Stimulated activated CD8-positive, alpha-beta memory T cell treated with anti-CD3 and anti-CD28 coated beads, Interleukin-15, amount 100 ng/mL, for 24 hours (primary cell): ENCODE measurements at regions not wholly inside any gene's neighbourhood (a gene's known extent, or its start where the extent isn't known, plus 50 kb on each side); places are given as distances from the start of the nearest gene placed in this dataset.
"Not testable (repeated sequence)": the region's sequence is repeated elsewhere in the genome, so short reads cannot be mapped to it uniquely, and the experiment has no call there.

Experiments
- DNase-seq: peaks from one replicate; pipeline ENCODE4 v3.0.0-alpha.2; 2020; ENCODE audit warnings: low read depth

DNA sequence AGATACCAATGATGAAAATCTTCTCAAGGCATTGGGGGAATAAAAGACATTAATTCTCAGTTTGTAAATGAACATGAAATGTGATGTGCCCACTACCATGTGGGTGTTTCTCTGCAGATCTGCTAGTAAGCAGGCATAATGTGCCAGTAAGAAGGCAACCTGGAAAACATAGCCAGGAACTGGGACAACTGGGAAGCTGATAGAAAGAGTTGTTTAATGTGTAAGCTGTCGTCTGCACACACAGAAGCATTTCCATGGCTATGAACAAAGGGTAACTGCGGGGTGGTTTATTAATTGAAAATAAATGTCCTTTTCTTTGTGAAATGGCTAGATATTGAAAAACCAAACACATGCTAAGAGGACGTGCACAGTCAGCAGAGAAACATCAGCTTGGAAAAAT is 52.0 kb downstream of the ZC3H11B start:
- DNase-seq = no peak

DNA sequence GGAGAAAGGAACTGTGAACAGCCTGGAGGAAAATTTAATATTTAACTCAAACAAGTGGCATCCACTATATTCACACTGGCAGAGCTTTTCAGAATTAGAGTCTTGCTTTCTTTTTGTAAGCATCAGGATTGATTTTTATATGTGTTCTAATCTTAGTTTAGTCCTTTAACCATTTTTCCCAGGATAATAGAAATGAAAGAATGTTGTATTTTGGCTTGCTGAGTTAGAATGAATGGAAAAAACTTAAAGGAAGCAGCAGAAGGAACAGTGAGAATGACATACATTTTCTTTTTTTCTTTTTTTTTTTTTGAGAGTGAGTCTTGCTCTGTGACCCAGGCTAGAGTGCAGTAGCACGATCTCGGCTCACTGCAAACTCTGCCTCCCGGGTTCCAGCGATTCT is 53.0 kb downstream of the ZC3H11B start:
- DNase-seq = no peak

DNA sequence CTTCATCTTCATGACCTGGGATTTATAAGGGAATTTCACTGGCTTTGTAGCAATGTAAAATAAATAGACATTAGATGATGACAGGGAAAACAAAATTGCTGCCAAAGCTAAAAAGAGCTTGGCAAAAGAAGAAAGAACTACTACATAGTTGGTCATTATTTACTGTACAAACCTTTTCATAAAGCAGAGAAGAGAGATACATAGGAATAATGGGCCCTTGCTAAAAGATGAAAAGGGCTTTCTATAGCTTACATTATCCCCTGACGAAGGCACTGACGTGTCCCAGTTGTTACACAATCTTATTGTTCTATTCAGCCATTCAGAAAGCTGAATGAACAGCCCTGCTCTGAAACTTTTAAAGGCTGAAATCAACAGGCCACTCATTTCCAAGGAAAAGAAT is 57.1 kb downstream of the ZC3H11B start:
- no peak for DNase-seq

DNA sequence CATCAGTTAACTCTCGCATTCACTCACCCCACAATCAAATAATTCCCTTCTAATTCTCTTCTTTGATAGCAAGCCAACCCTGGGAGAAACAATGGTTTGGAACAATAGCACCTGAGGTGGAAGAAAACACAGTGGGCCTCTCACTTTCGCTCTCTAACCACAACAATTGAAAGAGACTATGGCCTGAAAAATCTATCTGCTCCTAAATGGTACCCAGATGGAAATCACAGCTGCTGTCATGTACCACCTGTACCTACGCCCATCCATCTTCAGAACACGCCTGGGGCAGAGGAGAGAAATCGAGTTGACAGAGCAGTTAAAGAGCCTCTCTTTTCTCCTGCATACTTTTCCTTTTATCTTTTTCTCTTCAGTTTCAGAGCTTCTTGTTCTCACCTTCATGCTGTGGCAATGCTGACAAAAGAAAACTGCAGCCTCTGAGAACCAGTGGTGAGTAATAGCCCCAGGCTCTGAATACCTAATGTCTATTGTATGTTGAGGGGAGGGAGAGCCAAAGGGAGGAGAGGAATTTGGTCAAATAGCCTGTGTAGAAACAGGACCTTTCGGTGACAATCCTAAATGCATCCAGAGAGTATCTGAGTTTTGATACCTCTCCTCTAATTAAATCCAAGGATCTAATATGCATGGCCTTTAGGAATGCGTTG is 57.7 kb downstream of the ZC3H11B start:
- DNase-seq = no peak

DNA sequence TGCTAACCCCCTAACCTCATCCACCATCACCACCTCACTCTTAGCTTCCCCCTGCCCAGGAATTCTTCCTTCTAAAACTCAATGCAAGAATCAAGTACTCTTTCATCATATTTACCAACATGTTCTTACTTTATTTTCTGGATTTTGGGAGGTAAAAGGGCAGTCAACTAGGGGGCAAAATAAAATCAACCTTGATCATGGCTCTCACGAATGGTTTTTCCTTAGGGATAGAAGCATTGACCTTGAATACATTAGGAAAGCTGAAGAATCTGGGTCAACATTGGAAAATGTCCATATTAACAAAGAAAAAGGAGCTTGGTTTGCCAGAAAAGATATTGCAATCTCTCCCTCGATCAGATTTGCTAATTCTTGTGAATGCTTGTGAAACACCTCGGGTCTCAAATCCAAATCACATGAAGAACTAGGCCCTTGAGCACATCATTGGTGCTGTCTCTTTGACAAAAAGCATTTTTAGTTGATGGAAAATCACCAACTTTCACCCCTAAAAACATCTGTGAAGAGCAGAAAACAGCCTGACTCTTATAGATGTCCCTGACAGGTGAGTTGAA is 58.9 kb downstream of the ZC3H11B start:
- no peak for DNase-seq

DNA sequence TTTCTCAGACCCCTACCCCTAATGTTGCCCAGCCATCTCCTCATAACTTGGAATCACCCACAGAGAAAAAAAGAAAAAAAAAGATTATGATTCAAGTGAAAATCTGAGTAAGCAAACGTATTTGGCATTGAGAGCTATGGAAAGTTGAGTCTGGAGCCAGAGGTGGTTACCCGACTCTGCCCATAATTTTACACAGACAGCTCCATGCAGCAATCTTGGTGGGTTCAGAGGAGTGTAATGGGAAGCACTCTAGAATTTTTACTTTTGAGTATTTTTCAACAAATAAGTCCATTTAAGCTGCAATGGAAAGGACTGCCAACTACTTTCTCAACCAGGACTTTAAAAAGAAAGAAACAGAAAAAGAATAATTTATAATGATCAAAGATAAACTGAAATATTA is 62.7 kb downstream of the ZC3H11B start:
- DNase-seq = no peak

DNA sequence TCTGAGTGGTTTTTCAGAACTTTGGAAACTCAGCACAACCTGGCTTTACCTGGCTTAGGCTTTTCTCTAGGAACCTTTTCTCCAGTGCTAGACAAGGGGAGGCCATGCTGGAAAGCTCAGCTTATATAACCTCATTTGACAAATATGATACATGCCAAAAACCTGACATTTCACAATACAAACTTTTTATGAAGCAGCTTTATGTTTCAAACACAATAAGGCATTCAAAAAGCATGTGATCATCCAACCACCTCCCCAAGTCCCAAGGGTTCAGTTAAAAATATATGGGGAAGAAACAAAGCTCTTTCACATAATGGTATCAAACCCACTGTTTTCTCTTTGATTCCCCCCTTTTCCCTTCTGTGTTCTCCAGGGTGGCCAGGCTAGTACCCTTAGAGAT is 63.7 kb downstream of the ZC3H11B start:
- DNase-seq = no peak

DNA sequence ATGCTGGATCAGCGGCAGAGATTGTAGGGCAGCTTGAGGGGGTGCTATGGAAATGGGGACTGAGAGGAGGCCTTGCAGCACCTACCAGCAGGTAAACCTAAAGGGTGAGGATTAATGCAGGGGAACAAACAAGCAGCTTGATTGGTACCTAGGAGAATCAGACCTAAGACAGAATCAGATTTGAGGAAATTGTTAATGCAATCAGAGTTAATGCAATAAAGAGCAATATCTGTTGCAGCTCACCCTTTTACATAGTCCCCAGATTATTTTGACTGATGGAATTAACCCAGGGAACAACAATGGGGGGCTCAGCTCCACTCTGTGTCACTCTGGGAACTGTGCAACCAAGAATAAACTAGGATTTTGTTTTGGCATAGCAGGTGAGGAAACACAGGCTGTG is 64.5 kb downstream of the ZC3H11B start:
- DNase-seq = no peak

DNA sequence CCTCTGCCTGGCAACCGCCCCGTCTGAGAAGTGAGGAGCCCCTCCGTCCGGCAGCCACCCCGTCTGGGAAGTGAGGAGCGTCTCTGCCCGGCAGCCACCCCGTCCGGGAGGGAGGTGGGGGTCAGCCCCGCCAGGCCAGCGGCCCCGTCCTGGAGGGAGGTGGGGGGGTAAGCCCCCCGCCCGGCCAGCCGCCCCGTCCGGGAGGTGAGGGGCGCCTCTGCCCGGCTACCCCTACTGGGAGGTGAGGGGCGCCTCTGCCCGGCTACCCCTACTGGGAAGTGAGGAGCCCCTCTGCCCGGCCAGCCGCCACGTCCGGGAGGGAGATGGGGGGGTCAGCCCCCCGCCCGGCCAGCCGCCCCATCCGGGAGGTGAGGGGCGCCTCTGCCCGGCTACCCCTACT is 67.1 kb downstream of the ZC3H11B start:
- not testable (repeated sequence) for DNase-seq

DNA sequence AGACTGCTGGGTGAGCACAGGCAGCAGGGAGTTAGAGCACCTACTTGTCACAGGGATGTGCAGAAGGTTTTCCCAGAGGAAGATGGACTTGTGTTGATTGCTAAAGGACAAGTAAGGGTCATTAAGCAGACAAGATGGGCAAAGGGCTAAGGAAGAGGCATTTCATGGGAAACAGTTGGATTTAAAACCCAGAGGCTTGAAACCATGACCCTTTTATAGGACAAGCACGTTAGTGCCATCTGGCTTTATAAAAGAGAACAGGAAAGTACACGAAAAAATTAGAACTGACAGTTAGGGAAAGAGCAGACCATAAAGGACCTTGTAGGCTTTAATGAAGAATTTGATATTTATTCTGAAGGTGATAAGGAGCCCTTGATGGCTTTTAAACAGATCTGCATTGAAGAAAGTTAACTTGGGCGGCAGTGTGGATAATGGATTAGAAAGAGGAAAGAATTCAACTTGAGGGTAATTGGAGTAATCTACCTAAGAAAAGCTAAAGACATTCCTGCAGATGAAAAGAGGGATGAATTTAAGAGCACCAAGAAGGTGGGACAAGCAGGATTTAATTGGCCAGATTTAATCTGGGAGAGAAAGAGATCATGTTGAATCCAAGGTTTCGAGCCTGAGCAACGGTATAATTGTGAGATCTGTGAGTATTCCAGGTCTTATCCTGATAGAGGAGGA is 68.6 kb downstream of the ZC3H11B start:
- DNase-seq = no peak

DNA sequence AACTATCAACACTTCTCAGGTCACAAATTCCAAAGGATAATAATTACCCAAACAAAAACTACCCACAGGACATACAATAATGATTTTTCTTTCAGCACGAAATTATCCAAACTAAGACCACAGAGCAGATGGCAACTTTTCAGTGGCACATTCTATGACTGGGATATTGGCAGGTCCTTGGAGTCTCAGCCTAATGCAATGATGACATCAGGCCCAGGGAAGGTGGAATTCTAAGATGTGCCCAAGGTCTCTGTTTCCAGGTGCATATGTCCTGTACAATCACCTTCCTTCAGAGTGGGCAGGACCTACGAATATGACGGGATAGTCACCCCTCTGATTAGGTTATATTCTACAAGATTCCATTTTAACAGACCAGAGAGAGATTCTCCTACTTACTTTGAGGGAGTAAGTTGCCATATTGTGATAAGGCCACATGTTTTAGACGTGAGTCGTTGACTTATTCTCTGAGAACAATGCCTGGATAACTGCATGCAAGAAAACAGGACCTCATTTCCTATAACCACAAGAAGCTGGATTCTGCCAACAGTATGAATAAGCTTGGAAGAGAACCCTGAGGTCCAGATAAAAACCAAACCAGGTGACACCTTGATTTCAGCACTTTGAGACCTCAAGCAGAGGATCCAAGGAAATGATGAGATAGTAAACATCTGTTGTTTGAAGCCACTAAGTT is 69.9 kb downstream of the ZC3H11B start:
- no peak for DNase-seq

DNA sequence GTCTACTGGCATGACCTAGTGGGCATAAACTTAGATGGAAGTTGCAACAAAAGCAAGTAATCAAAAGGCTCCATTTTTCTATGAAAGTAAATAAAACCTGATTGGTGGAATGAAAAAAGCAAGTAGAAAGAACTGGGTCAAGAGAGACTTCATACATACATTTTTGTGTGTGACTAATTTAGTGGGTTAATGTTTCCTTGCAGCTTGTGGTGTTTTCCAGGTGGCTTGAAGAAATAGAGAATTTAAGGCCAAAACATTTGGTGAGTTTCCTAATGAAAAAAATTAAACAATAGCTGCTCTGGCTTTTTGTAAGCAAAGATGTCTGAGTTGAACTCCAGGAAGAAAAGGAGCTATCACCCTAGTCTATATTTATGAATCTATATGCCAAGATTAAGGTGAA is 71.0 kb downstream of the ZC3H11B start:
- DNase-seq = no peak

DNA sequence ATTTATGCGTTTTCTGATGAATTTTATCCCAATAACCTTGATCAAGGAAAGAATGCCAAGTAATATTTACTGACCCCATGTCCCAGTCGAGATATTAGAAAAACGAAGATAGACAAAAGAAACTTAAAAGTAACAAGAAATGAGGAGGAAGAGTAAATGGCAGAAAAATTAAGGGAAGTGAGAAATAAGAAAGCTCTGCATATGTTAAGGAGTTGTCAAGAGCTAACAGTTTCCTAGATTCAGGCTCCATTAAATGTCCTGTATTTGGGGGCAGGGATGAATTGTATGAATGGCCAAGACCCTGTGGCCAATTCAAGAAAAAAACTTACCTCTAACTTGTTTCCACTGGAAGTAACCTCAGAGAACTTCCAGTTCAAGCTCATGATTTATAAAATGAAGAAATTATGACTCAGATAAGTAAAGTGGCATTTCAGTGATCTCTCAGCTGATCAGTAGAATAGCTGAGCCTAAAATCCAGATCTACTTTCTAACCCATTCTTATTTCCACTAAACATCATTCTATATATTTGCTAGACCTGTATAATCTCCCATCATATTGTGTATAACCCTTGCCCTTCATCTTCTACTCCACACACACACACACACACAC is 73.2 kb downstream of the ZC3H11B start:
- DNase-seq = no peak

DNA sequence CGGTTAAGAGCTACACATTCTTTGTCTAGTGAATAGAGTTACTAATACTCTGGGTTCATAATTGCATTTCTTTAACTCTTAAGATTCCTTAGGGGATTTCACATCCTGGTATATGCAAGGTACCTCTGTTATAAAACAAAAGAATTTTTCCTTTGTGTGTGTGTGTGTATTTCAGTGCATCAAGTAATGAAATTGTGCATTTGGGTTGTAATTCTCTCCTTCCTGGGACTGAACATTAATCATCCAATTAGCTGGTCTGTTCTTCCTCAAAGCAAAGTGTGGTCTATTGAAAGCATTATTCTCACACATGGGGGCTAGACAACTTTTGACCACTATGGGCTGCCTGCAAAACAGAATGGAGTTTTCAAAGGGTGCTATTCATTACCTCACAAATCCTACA is 74.0 kb downstream of the ZC3H11B start:
- no peak for DNase-seq

DNA sequence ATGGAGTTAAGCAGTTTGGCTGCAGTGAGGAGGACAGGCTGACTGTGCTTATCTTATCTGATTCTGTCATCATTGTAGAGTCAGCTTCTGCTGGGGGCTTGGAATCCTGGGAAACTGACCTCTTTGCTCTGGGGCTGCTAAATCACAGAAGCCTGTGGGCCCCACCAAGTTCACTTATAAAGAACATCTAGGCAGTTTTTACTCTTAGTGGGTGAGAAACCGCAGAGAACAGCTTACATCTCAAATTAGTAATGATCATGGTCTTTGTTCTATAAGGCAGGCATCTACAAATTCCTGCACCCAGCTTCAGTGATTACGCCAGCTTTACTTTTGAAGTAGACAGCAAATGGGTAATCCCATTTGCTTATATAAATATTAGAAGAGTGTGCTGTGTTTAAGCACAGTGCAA is 75.7 kb downstream of the ZC3H11B start:
- DNase-seq = no peak

DNA sequence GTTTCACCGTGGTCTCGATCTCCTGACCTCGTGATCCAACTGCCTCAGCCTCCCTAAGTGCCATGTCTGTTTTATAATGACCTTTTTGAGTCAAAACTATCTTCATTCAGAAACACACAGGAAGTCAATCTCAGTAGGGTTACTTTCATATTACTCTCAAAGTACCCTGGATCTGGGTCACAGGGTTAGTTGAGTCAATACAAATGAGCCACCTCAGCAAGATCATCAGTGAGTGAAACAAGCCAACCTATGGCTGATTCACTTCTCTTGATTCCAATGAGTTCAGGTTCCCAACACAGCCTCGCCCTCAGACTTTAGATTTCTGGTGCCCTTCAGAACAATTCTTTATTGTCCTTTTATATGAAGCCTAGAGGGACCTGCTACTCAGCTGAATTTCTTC is 76.9 kb downstream of the ZC3H11B start:
- no peak for DNase-seq

DNA sequence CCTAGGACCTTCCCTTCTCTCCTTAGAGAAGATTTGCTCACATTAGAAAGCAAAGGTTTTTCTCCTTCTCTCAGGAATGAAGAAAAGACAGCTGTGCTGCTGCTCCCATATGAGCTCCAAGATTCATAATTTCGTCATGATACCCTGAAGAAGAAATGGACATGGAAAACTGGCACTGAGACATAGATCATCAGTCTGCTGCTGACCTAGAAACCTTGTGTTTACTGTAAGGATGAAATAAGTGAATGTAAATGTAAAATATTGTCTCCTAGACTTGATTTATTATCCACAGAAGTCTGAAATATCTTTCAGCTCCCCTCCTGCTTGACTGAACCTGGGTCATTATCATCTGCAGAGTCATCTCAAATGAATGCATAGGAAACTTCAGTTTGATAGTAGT is 77.9 kb downstream of the ZC3H11B start:
- no peak for DNase-seq

DNA sequence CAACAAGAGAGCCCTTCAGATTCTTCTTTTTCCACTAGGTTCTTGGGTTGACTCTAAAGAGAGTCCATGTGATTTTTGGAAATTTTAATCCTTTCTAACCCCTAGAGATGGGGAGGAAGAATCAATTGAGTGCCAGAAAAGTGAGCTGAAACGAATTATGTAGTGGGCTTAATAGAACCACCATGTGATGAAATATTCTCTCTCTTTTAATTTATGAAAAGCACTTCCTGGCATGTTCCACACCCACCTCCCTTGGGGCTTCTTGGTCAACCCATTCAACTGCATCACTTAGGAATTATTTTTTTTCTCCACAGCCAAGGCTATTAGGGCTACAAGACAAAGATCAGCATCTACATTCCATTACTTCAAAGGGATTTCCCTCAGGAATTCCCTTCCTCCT is 79.6 kb downstream of the ZC3H11B start:
- no peak for DNase-seq

DNA sequence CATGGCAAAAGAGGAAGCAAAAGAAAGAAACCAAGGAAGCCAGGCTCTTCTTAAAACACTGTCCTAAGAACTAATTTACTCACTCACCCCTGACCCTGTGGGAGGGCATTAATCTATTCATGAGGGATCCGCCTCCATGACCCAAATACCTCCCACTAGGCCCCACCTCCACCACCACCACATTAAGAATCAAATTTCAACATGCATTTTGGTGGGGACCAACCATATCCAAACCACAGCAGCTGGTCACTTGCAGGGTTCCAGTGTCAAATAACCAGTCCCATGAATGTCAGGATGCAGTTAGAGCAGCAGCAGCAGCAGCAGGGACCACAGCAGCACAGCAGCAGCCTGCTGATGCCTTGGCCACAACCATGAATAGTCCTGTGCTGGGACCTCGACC is 83.8 kb downstream of the ZC3H11B start:
- no peak for DNase-seq

DNA sequence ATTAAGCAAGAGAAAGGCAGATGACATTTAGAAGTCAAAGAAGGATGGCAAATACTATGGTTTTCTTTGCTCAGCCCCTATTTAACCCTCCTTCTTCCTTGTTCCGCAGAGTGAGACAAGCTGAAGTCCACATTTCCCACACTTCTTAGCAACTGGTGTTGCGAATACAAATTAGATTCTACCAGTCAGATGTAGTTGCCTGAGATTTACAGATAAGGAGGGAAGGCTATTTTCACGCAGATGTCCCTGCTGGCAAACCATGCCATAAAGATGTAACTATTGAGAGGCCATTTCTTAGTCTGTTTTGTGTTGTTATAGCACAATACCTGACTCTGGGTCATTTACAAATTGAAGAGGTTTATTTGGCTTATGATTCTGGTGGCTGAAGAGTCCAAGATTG is 84.3 kb downstream of the ZC3H11B start:
- DNase-seq = no peak

DNA sequence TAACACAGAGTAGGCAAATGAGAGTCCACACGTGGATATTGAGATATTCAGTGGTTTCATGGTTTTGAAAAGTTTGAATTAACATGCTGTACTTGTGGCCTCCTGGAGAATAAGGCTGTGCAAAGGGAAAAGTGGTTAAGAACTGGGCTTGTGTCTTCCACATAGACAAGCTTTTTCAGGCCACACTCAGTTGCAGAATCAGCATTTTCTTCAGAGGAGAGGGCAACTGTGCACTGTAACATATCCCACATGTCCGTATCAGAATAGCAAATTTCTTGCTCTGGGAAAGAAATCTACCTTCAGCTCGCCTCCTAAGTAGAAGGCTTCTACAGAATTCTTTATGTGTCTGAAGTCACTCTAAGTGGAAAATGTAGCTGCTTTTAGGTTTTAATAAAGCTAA is 84.9 kb downstream of the ZC3H11B start:
- no peak for DNase-seq

DNA sequence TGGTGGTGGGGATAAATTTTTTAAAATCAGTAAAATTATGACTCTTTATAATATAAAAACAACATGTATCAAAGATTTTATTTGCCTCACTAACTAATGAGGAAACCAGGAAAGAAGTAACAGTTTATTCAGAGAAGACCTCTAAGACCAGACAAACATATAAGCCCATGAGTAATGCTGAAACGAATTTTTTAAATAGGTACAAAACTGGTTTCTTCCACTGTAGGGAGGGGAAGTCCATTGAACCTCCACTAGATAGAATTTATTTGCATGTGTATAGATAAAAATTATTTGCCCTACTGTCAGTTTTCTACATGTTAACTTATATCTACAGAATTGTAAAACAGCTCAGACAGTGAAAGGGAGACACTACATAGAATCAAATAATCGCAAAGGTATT is 86.8 kb downstream of the ZC3H11B start:
- no peak for DNase-seq

DNA sequence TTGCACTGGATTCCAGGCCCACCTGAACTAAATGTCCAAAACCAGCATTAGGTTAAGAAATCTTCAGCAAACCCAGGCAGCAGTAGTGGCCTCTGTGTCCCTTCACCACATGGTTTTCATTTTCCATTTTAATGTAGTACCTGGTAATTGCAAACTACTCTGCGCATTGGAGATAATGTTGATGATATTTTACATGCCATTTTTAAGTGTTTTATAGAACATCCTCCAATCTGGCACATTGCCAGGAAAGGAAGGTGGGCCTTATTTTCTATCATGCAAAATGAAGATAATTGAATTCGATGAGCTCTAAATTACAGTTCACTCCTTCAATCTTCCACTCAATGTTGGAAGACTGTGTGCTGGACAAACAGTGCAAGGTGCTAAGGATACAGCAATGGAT is 89.5 kb downstream of the ZC3H11B start:
- DNase-seq = no peak
